Common myeloid progenitor, CD34-positive (primary cell): ENCODE measurements at regions not wholly inside any gene's neighbourhood (a gene's known extent, or its start where the extent isn't known, plus 50 kb on each side); places are given as distances from the start of the nearest gene placed in this dataset.

ENCODE experiments used
- CTCF ChIA-PET: fragments of 350-600 bp; sonication (Branson Sonifier 250); formaldehyde crosslinking; loops from one replicate; lab custom pipeline; 2021; ENCODE audit warnings: antibody characterized with exemption; lab: Charles Lee
- POLR2A ChIA-PET: fragments of 350-600 bp; sonication (Branson Sonifier 250); formaldehyde crosslinking; loops from one replicate; lab custom pipeline; 2021; ENCODE audit warnings: antibody characterized with exemption; lab: Charles Lee
- DNase-seq, 3 donors: peaks; one replicate each; pipeline versions ENCODE4 v3.0.0 to v3.0.0-alpha.2; 2013
- H3K27ac ChIP-seq, 2 experiments: 1 replicate in 1 of 2; 2 replicates in 1 of 2; pipeline ENCODE4 v1.7.0; 2013; ENCODE audit warnings: inconsistent platforms in 2 of 2, low read length in 2 of 2, mild to moderate bottlenecking in 2 of 2, low read depth in 1 of 2, moderate library complexity in 1 of 2; ENCODE audit not compliant: severe bottlenecking in 2 of 2, insufficient read depth in 1 of 2, poor library complexity in 1 of 2
- H3K27me3 ChIP-seq, 5 experiments: replicated peaks in 2 of 5; 1 replicate in 3 of 5; 2 replicates in 2 of 5; pipeline versions ENCODE4 v1.6.1 to v1.7.0; 2013; ENCODE audit warnings: low read length in 4 of 5, mild to moderate bottlenecking in 2 of 5, moderate library complexity in 2 of 5, inconsistent platforms in 1 of 5; ENCODE audit not compliant: insufficient read depth in 5 of 5, control insufficient read depth in 4 of 5
- H3K36me3 ChIP-seq, 4 experiments: 1 replicate in 2 of 4; 2 replicates in 2 of 4; pipeline versions ENCODE4 v1.6.1 to v1.7.0; 2013; ENCODE audit warnings: low read length in 3 of 4, control low read depth in 1 of 4, mild to moderate bottlenecking in 1 of 4; ENCODE audit not compliant: control insufficient read depth in 4 of 4, insufficient read depth in 4 of 4
- H3K4me1 ChIP-seq, 4 experiments: 1 replicate in 3 of 4; 2 replicates in 1 of 4; pipeline versions ENCODE4 v1.6.1 to v1.7.1; 2013; ENCODE audit warnings: low read length in 3 of 4, mild to moderate bottlenecking in 3 of 4, control low read depth in 1 of 4, inconsistent platforms in 1 of 4, moderate library complexity in 1 of 4; ENCODE audit not compliant: control insufficient read depth in 4 of 4, insufficient read depth in 4 of 4; ENCODE audit errors: control extremely low read depth in 1 of 4
- H3K4me3 ChIP-seq, 7 experiments: 1 replicate in 4 of 7; 2 replicates in 3 of 7; pipeline versions ENCODE4 v1.5.1 to v1.7.0; 2013; ENCODE audit warnings: mild to moderate bottlenecking in 7 of 7, low read length in 6 of 7, moderate library complexity in 6 of 7, inconsistent platforms in 2 of 7, low read depth in 2 of 7, control low read depth in 1 of 7; ENCODE audit not compliant: insufficient read depth in 4 of 7, control insufficient read depth in 1 of 7; ENCODE audit errors: extremely low read depth in 1 of 7
- H3K9me3 ChIP-seq, 5 experiments: 1 replicate in 4 of 5; 2 replicates in 1 of 5; pipeline versions ENCODE4 v1.6.1 to v1.7.1; 2013; ENCODE audit warnings: low read length in 4 of 5, mild to moderate bottlenecking in 2 of 5, inconsistent platforms in 1 of 5, low read depth in 1 of 5, moderate library complexity in 1 of 5; ENCODE audit not compliant: control insufficient read depth in 4 of 5, insufficient read depth in 2 of 5; ENCODE audit errors: control extremely low read depth in 1 of 5
- WGBS: methylation state at CpG from one replicate; pipeline ENCODE4 v1.1.5; 2013; ENCODE audit not compliant: insufficient coverage; 5-methylcytosine and 5-hydroxymethylcytosine counted together

DNA sequence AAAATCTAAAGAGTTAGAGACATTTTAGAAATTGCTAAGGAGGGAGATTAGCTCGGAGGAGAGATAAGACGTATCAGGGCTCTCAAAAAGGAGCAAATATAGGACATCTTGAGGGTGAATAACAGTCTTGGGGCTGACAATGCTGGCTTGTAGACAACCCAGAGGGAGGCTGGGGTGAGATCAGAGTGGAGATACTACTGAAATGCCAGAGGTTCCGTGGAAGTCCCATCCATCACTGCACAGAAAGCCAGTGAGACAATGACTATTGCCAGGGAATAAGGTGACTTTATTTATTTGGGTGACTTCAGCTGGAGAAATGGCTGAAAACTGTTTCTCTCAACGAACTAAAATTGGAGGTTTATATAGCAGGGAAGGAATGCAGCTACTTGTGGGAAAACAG is 838.1 kb upstream of the AGA start:
- ChIA-PET CTCF (no interaction called here), POLR2A (no interaction called here)
- H3K4me1 ChIP-seq: no peaks in the 10 kb centered on the region
- 69% methylated on average over 4 of the region's 4 CpGs for WGBS
- no peak for DNase-seq
- H3K4me3 ChIP-seq: no peak overlapping the region
- no peaks in the 10 kb centered on the region for H3K36me3 ChIP-seq
- no peaks in the 10 kb centered on the region for H3K9me3 ChIP-seq
- H3K27me3 ChIP-seq: no peaks in the 10 kb centered on the region
- no peak overlapping the region for H3K27ac ChIP-seq

GRCh38 chr4:178288462-178288861 is 846.2 kb upstream of the AGA start:
- Histone ChIP-seq H3K4me1 (no peaks in the 10 kb centered on the region), H3K36me3 (no peaks in the 10 kb centered on the region), H3K27ac (no peak overlapping the region), H3K27me3 (no peaks in the 10 kb centered on the region), H3K4me3 (no peak overlapping the region), H3K9me3 (peaks cover 0 to 6% (median 0%) of the 10 kb centered on the region in 5 experiments)
- POLR2A ChIA-PET: no interaction called here
- no peak for DNase-seq
- CTCF ChIA-PET: no interaction called here

DNA sequence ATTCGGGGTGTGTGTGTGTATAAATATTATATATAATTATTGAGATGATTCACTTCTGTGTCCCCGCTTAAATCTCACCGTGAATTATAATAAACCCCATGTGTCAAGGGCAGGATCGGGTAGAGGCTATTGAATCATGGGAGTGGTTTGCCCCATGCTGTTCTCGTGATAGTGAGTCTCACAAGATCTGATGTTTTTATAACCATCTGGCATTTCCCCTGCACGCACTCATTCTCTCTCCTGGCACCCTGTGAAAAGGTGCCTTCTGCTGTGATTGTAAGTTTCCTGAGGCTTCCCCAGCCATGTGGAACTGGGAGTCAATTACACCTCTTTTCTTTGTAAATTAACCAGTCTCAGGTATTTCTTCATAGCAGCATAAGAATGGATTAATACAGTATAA is 851.4 kb upstream of the AGA start:
- H3K27me3 ChIP-seq: no peaks in the 10 kb centered on the region
- DNase-seq: no peak
- no peak overlapping the region for H3K4me3 ChIP-seq
- 100% methylated on average over 2 of the region's 6 CpGs for WGBS
- H3K9me3 ChIP-seq: no peaks in the 10 kb centered on the region
- ChIA-PET CTCF (no interaction called here), POLR2A (no interaction called here)
- no peaks in the 10 kb centered on the region for H3K36me3 ChIP-seq
- no peaks in the 10 kb centered on the region for H3K4me1 ChIP-seq
- H3K27ac ChIP-seq: no peak overlapping the region

DNA sequence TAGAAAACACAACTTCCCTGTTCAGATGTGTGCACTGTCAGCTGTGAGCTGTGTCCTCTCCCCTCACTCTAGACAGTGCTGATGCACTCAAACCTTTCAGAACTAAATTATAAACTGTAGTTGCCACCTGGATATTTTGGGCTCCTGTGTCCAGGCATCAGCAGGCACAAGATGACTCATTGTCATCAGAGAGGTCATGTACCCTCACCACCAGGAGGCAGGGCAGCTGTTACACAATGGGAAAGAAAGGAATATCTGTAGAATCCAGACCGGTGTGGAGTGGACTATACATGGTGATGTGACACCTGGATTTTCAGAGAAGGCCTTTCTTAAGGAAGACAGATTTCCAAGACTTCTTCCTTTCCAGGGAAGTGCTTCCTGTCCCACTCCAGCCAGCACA is 854.4 kb upstream of the AGA start:
- no peak overlapping the region for H3K27ac ChIP-seq
- H3K27me3 ChIP-seq: no peaks in the 10 kb centered on the region
- H3K4me1 ChIP-seq: no peaks in the 10 kb centered on the region
- no peaks in the 10 kb centered on the region for H3K36me3 ChIP-seq
- no peaks in the 10 kb centered on the region for H3K9me3 ChIP-seq
- WGBS: no CpG with 5 or more reads among the region's 1 CpG
- CTCF ChIA-PET: no interaction called here
- no peak overlapping the region for H3K4me3 ChIP-seq
- POLR2A ChIA-PET: no interaction called here
- no peak for DNase-seq

GRCh38 chr4:178306565-178306964 is 864.3 kb upstream of the AGA start:
- DNase-seq: no peak
- CTCF ChIA-PET: no interaction called here

DNA sequence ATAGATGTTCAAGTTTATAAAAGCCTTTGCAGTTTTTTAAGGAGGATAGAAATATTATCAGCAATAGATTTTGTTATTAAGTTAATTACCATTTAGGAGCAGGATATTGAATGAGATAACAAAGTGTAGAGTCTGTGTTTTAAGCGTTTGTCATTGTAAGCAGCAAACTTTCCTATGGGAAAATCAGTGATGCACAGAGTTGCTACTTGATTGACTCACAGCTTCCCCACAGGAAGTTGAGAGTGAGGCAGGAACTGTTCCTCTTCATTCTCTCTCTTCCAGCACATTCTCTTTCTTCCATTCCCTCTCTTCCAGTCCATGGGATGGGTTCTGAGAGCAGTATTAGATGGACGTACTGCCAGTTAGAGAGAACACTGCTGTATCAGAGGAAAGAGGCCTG is 867.7 kb upstream of the AGA start:
- Histone ChIP-seq H3K27ac (no peak overlapping the region), H3K9me3 (no peaks in the 10 kb centered on the region), H3K27me3 (no peaks in the 10 kb centered on the region), H3K36me3 (no peaks in the 10 kb centered on the region), H3K4me3 (no peak overlapping the region), H3K4me1 (peaks cover 0 to 3% (median 0%) of the 10 kb centered on the region in 4 experiments)
- WGBS: 17% methylated on average over 1 of the region's 2 CpGs
- POLR2A ChIA-PET: no interaction called here
- CTCF ChIA-PET: no interaction called here
- DNase-seq: no peak

More at GRCh38 chr4:178306565-178306964, 864.3 kb upstream of the AGA start:
- WGBS: 96% methylated on average over 3 of the region's 3 CpGs
- Histone ChIP-seq H3K4me3 (no peak overlapping the region), H3K36me3 (no peaks in the 10 kb centered on the region), H3K27me3 (no peaks in the 10 kb centered on the region), H3K9me3 (no peaks in the 10 kb centered on the region), H3K27ac (no peak overlapping the region), H3K4me1 (peaks cover 0 to 7% (median 0%) of the 10 kb centered on the region in 4 experiments)
- POLR2A ChIA-PET: no interaction called here

DNA sequence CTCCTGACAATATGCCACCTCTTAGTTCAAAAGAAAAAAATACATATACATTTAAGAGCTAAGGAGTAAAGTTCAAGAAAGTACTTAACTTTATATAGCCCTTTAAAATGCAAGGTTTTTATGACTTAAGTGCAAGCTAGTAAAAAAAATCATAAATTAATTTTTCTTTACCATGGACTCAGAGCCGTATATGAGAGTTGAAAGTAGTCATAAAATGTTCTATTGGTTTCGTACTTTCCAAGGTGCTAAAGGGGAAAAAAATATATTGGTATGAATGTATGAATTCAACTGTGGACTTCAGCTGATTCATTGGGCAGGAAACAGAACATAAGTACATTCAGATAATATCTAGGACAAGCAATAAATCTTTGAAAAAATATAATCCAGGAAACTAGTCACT is 869.8 kb upstream of the AGA start:
- peak in 2 of 3 donors; percentile 31 to 47 for DNase-seq
- Histone ChIP-seq H3K4me1 (peaks cover 0 to 3% (median 0%) of the 10 kb centered on the region in 4 experiments), H3K9me3 (no peaks in the 10 kb centered on the region), H3K36me3 (no peaks in the 10 kb centered on the region), H3K27ac (no peak overlapping the region), H3K4me3 (no peak overlapping the region), H3K27me3 (no peaks in the 10 kb centered on the region)
- WGBS: no CpG with 5 or more reads among the region's 2 CpGs
- ChIA-PET POLR2A (no interaction called here), CTCF (no interaction called here)
